GM03348 (cell line): ENCODE measurements at regions not wholly inside any gene's neighbourhood (a gene's known extent, or its start where the extent isn't known, plus 50 kb on each side); places are given as distances from the start of the nearest gene placed in this dataset.
"Not testable (repeated sequence)": the region's sequence is repeated elsewhere in the genome, so short reads cannot be mapped to it uniquely, and the experiment has no call there.

Source experiments
- DNase-seq: peaks from one replicate; pipeline ENCODE4 v3.0.0; 2012; ENCODE audit warnings: low spot score

DNA sequence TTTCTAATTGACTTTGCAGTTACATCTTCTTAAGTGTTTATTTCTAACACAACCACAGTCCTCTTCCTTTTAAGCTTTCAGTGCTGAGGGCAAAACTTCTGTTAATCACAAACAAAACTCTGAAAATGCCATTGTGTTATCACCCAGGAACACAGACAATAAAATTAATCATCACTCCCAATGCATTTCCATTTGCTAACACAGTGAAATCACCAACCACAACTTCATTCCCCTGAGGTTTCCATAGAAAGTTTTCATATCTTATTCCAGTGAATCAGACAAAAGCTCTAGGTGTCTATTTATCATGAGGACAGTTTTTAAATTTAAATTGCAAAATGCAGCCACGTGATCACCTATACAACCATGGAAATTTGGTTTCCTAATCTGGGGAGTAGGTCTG lies 516.2 kb upstream of the TSPY4 start:
- peak; percentile 1 for DNase-seq

DNA sequence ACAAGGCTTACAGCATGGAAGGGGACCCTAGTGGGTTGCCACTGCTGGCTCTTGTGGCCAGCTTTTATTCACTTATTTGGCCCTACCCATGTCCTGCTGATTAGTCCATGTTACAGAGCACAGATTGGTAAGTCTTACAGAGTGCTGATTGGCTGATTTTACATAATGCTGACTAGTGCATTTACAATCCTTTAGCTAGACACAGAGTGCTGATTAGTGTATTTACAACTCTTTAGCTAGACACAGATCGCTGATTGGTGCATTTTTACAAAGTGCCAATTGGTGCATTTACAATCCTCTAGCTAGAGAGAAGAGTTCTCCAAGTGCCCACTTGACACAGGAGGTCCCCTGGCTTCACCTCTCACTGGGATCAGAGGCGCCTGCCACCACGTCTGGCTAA lies 485.0 kb upstream of the TSPY4 start:
- no peak for DNase-seq

GRCh38 chrY:8888371-8888770 lies 448.9 kb upstream of the TSPY4 start:
- peak; percentile 6 for DNase-seq

- no peak for DNase-seq
Measured at GRCh38 chrY:8897876-8898275, 439.4 kb upstream of the TSPY4 start.

DNA sequence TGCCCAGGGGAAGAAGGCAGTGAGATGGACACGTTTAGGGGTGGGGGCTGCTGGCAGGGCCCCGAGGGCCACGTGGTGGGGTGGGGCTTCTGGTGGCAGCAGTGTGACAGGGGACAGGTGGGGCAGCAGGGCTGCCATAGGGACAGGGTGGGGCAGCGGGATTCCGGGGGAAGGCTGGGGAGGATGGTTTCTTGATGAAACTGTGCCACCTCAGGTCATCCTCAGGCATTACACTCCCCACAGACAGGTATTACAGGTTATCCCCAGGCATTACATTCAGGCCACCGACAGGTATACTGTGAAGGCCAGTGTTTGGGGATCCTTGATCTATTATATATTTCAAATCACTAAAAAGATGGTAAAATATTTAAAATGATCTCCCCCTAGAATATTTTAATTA lies 432.1 kb upstream of the TSPY4 start:
- DNase-seq: no peak

- DNase-seq: not testable (repeated sequence)
Measured at GRCh38 chrY:8922576-8922975, 414.7 kb upstream of the TSPY4 start.
